Tibial nerve (tissue), 4 donors: ENCODE measurements at regions not wholly inside any gene's neighbourhood (a gene's known extent, or its start where the extent isn't known, plus 50 kb on each side); places are given as distances from the start of the nearest gene placed in this dataset.
A peak's percentile ranks its signal among the peaks of the same experiment; 100 is the strongest.

Experiments
- DNase-seq, 2 donors: peaks; one replicate each; pipeline ENCODE4 v3.0.0-alpha.2; 2019; ENCODE audit warnings: low spot score in 2 of 2
- H3K27ac ChIP-seq, 4 donors: fragments of 200-600 bp; sonication (generic) in 3 of 4; one replicate each; pipeline ENCODE4 v1.5.1; 2017 to 2019; ENCODE audit warnings: mild to moderate bottlenecking in 1 of 4
- H3K27me3 ChIP-seq, 2 donors: fragments of 200-600 bp; sonication (generic) in 1 of 2; one replicate each; pipeline versions ENCODE4 v1.5.1 to v1.6.0; 2017 to 2019
- H3K36me3 ChIP-seq, 3 donors: fragments of 200-600 bp; sonication (generic); one replicate each; pipeline ENCODE4 v1.5.1; 2018 to 2019
- H3K4me1 ChIP-seq, 4 donors: fragments of 200-600 bp; sonication (generic) in 3 of 4; one replicate each; pipeline ENCODE4 v1.5.1; 2017 to 2019
- H3K4me3 ChIP-seq, 4 donors: fragments of 200-600 bp; sonication (generic) in 3 of 4; one replicate each; pipeline ENCODE4 v1.5.1; 2017 to 2019; ENCODE audit warnings: mild to moderate bottlenecking in 1 of 4, moderate library complexity in 1 of 4
- H3K9me3 ChIP-seq, 4 donors: fragments of 200-600 bp; sonication (generic) in 3 of 4; one replicate each; pipeline ENCODE4 v1.5.1; 2017 to 2019
- CTCF ChIP-seq, 5 experiments: fragments of 200-600 bp in 3 of 5; fragments of 450-650 bp in 2 of 5; sonication (generic) in 3 of 5; IDR thresholded peaks; one replicate each; pipeline ENCODE4 v1.5.1; 2016 to 2019; ENCODE audit warnings: antibody characterized with exemption in 5 of 5, mild to moderate bottlenecking in 3 of 5, moderate library complexity in 2 of 5
- EP300 ChIP-seq, 2 donors: sonication (generic); formaldehyde crosslinking; IDR thresholded peaks; one replicate each; pipeline ENCODE4 v1.6.1; 2017; ENCODE audit warnings: antibody characterized with exemption in 2 of 2, mild to moderate bottlenecking in 1 of 2
- POLR2A ChIP-seq, 2 donors: fragments of 450-650 bp; IDR thresholded peaks; one replicate each; pipeline ENCODE4 v1.6.1; 2017; ENCODE audit warnings: antibody characterized with exemption in 2 of 2, mild to moderate bottlenecking in 2 of 2, moderate library complexity in 2 of 2
- WGBS, 2 donors: methylation state at CpG; one replicate each; pipeline ENCODE4 v1.1.5; 2018; 5-methylcytosine and 5-hydroxymethylcytosine counted together

GRCh38 chr2:226227341-226227740 is 572.3 kb downstream of the IRS1 start:
- DNase-seq: no peak
- Histone ChIP-seq H3K27me3 (no peaks in the 10 kb centered on the region), H3K27ac (no peak overlapping the region), H3K9me3 (no peaks in the 10 kb centered on the region), H3K4me1 (no peaks in the 10 kb centered on the region), H3K4me3 (no peak overlapping the region), H3K36me3 (no peaks in the 10 kb centered on the region)
- TF ChIP-seq POLR2A (IDR thresholded peaks at IDR 0.05) (no peak), EP300 (IDR thresholded peaks at IDR 0.05) (no peak)

- TF ChIP-seq POLR2A (IDR thresholded peaks at IDR 0.05): no peak
- no peak for TF ChIP-seq EP300 (IDR thresholded peaks at IDR 0.05)
- TF ChIP-seq CTCF (IDR thresholded peaks at IDR 0.05): no peak
- no peak for DNase-seq
- H3K36me3 ChIP-seq: no peaks in the 10 kb centered on the region
- H3K4me1 ChIP-seq: no peaks in the 10 kb centered on the region
- H3K27ac ChIP-seq: no peak overlapping the region
- no peaks in the 10 kb centered on the region for H3K27me3 ChIP-seq
- WGBS, 2 donors: 94 to 95% methylated on average over 2 of the region's 2 CpGs
- H3K9me3 ChIP-seq: no peaks in the 10 kb centered on the region
- H3K4me3 ChIP-seq: no peak overlapping the region
Measured at GRCh38 chr2:226223704-226224103, 575.9 kb downstream of the IRS1 start.

GRCh38 chr2:226220511-226220910 is 579.1 kb downstream of the IRS1 start:
- Histone ChIP-seq H3K27ac (no peak overlapping the region), H3K27me3 (no peaks in the 10 kb centered on the region), H3K9me3 (no peaks in the 10 kb centered on the region), H3K4me1 (no peaks in the 10 kb centered on the region), H3K36me3 (no peaks in the 10 kb centered on the region), H3K4me3 (no peak overlapping the region)
- 69 to 70% methylated on average over 3 of the region's 3 CpGs for WGBS, 2 donors
- no peak for DNase-seq
- no peak for TF ChIP-seq CTCF (IDR thresholded peaks at IDR 0.05)
- no peak for TF ChIP-seq EP300 (IDR thresholded peaks at IDR 0.05)
- TF ChIP-seq POLR2A (IDR thresholded peaks at IDR 0.05): no peak

- Histone ChIP-seq H3K4me3 (no peak overlapping the region), H3K9me3 (no peaks in the 10 kb centered on the region), H3K36me3 (no peaks in the 10 kb centered on the region), H3K27me3 (no peaks in the 10 kb centered on the region), H3K4me1 (peaks cover 0 to 7% (median 0%) of the 10 kb centered on the region in 4 donors), H3K27ac (no peak overlapping the region)
- DNase-seq: no peak
- WGBS, 2 donors: 67 to 69% methylated on average over 1 of the region's 1 CpG
- TF ChIP-seq EP300 (IDR thresholded peaks at IDR 0.05): peak in 1 of 2 donors; percentile 16
- TF ChIP-seq CTCF (IDR thresholded peaks at IDR 0.05): no peak
Measured at GRCh38 chr2:226217191-226217590, 582.4 kb downstream of the IRS1 start.

DNA sequence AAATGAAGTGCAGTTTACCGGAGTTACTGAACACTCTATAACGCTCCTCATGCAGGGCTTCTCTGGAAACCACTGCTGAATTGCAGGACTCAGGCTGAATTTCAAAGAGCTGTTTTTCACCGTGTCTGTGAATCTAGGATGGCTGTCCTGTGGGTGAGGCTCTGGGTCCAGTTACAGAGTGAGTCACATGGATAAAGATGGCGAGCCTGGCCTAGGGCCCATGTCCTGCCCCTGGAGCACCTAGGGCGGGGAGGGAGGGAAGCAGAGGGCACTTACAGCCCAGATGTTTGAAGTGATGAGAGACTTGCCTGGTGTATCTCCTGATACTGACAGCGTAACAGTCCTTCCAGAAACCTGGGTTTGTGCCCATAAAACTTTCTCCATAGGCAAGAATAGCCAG is 583.0 kb downstream of the IRS1 start:
- Histone ChIP-seq H3K4me1 (peaks cover 0 to 13% (median 0%) of the 10 kb centered on the region in 4 donors), H3K4me3 (no peak overlapping the region), H3K9me3 (no peaks in the 10 kb centered on the region), H3K27me3 (no peaks in the 10 kb centered on the region), H3K36me3 (no peaks in the 10 kb centered on the region), H3K27ac (no peak overlapping the region)
- DNase-seq: no peak
- WGBS, 2 donors: 90 to 93% methylated on average over 6 of the region's 6 CpGs
- TF ChIP-seq POLR2A (IDR thresholded peaks at IDR 0.05): no peak
- no peak for TF ChIP-seq CTCF (IDR thresholded peaks at IDR 0.05)
- no peak for TF ChIP-seq EP300 (IDR thresholded peaks at IDR 0.05)

DNA sequence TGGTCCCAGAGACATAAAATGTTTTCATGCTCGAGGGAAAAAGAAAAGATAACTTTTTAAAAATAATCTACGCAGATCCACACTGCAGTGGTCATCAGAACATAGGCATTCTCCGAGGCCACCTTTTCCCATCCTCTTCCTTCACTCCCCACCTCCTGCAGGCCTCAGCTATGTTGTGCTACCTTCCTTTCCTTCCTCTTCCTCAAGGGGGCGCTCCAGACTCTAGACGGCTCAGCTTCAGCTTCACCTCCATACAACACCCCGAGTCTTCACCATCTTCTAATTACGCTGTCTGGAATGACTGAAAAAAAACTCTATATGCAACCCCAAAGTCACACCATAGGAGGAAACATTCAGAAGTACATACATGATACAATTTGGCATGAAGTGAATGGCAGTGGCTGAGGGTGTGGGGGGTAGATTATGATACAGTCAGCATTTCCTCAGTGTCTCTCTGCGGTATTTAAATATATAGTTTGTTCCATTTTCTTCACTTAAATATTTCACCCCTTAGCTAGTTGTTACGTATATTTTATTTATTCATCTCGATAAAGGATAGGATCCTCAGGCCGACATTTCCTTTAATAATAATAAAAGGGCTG is 583.6 kb downstream of the IRS1 start:
- H3K4me1 ChIP-seq: peaks cover 0 to 19% (median 0%) of the 10 kb centered on the region in 4 donors
- H3K27ac ChIP-seq: no peak overlapping the region
- TF ChIP-seq POLR2A (IDR thresholded peaks at IDR 0.05) (no peak), EP300 (IDR thresholded peaks at IDR 0.05) (no peak), CTCF (IDR thresholded peaks at IDR 0.05) (peak; percentile 31 to 51 (median 44))
- H3K36me3 ChIP-seq: no peaks in the 10 kb centered on the region
- no peaks in the 10 kb centered on the region for H3K27me3 ChIP-seq
- no peaks in the 10 kb centered on the region for H3K9me3 ChIP-seq
- 60 to 66% methylated on average over 11 of the region's 11 CpGs for whole genome bisulfite sequencing, 2 donors
- peak; percentile 15 to 48 for DNase-seq
- no peak overlapping the region for H3K4me3 ChIP-seq
